ENCODE measurements at regions not wholly inside any gene's neighbourhood (a gene's known extent, or its start where the extent isn't known, plus 50 kb on each side); places are given as distances from the start of the nearest gene placed in this dataset.

DNA sequence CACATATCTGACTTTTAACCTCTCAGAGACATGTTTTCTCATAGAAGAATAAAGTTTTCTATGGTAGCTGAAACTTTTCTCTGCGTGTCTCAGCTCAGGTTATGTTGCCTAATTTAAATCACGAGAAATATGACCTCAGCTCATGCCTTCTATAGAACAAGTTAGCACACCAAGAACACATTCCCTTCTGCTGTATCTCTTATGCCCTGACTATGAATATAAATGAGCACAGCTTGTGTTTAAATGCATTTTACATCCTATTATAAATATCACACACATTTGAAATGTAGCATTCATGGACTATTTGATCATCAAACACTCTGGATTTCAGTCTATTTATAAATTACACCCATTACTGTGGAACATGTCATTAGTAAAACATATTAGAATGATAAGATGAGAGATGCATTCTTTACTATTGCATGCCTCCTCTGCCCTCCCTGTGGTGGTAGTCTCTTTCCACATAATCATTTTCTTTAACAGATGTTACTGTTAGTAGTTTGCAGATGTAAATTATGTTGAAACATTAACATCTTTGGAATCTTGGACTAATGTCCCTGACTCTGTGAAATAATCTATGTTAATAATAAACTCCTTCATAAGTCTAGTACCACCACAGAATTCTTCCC, 2044.9 kb upstream of the PCDH20 start:
- H3K4me3 ChIP-seq (ENCODE audit: low read length): no peak overlapping the region
- no peaks in the 10 kb centered on the region for H3K36me3 Mint-ChIP-seq (ENCODE audit: low read depth)
- H3K9me3 ChIP-seq (ENCODE audit: control insufficient read depth in 1 of 2, insufficient read depth in 1 of 2, low read length in 2 of 2): peaks cover 11 to 12% of the 10 kb centered on the region in 2 experiments
- H3K4me3 Mint-ChIP-seq: no peak overlapping the region
- no peaks in the 10 kb centered on the region for H3K4me1 Mint-ChIP-seq (ENCODE audit: low read depth)
- H3K27me3 Mint-ChIP-seq: no peaks in the 10 kb centered on the region
- no peak for ATAC-seq (ENCODE audit: poor library complexity)
- intact Hi-C loops (cut with DNase I, micrococcal nuclease): no loop called here
- no peaks in the 10 kb centered on the region for H3K4me1 ChIP-seq (ENCODE audit: insufficient read depth, low read length)
- no peak overlapping the region for H3K27ac ChIP-seq (ENCODE audit: low read depth in 1 of 2, low read length in 2 of 2)
- no peak overlapping the region for H3K27ac Mint-ChIP-seq
- DNase-seq: no peak
- ChIA-PET CTCF (no interaction called here), POLR2A (no interaction called here)
- no peaks in the 10 kb centered on the region for H3K36me3 ChIP-seq (ENCODE audit: insufficient read depth, low read length)
- H3K27me3 ChIP-seq (ENCODE audit: control insufficient read depth in 1 of 2, insufficient read depth in 2 of 2, low read length in 2 of 2): no peaks in the 10 kb centered on the region
- TF ChIP-seq, protein P1, sequence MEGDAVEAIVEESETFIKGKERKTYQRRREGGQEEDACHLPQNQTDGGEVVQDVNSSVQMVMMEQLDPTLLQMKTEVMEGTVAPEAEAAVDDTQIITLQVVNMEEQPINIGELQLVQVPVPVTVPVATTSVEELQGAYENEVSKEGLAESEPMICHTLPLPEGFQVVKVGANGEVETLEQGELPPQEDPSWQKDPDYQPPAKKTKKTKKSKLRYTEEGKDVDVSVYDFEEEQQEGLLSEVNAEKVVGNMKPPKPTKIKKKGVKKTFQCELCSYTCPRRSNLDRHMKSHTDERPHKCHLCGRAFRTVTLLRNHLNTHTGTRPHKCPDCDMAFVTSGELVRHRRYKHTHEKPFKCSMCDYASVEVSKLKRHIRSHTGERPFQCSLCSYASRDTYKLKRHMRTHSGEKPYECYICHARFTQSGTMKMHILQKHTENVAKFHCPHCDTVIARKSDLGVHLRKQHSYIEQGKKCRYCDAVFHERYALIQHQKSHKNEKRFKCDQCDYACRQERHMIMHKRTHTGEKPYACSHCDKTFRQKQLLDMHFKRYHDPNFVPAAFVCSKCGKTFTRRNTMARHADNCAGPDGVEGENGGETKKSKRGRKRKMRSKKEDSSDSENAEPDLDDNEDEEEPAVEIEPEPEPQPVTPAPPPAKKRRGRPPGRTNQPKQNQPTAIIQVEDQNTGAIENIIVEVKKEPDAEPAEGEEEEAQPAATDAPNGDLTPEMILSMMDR (IDR thresholded peaks at IDR 0.05): no peak
- peaks cover 8% of the 10 kb centered on the region for H3K9me3 Mint-ChIP-seq

DNA sequence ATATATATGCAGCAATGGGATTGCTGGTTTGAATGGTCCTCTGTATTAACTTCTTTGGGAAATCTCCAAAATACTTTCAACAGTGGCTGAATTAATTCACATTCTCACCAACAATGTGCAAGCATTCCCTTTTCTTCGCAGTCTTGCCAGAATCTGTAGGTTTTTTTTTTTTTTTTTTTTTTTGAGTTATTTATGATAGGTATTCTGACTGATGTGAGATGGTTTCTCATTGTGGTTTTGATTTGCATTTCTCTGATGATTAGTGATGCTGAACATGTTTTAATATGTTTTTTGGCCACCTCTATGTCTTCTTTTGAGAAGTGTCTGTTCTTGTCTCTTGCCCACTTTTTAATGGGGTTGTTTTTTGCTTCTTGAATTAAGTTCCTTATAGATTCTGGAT, 2041.5 kb upstream of the PCDH20 start:
- intact Hi-C loops (cut with DNase I, micrococcal nuclease): no loop called here
- no peak overlapping the region for H3K27ac ChIP-seq (ENCODE audit: low read depth in 1 of 2, low read length in 2 of 2)
- DNase-seq (no peak), ATAC-seq (ENCODE audit: poor library complexity) (no peak)
- ChIA-PET CTCF (no interaction called here), POLR2A (no interaction called here)
- no peaks in the 10 kb centered on the region for H3K4me1 ChIP-seq (ENCODE audit: insufficient read depth, low read length)
- TF ChIP-seq, protein P1 (IDR thresholded peaks at IDR 0.05): no peak
- Mint-ChIP-seq H3K36me3 (ENCODE audit: low read depth) (no peaks in the 10 kb centered on the region), H3K27ac (no peak overlapping the region), H3K27me3 (no peaks in the 10 kb centered on the region), H3K4me3 (no peak overlapping the region), H3K4me1 (ENCODE audit: low read depth) (no peaks in the 10 kb centered on the region), H3K9me3 (peaks cover 12% of the 10 kb centered on the region)
- no peaks in the 10 kb centered on the region for H3K36me3 ChIP-seq (ENCODE audit: insufficient read depth, low read length)
- H3K27me3 ChIP-seq (ENCODE audit: control insufficient read depth in 1 of 2, insufficient read depth in 2 of 2, low read length in 2 of 2): no peaks in the 10 kb centered on the region
- H3K4me3 ChIP-seq (ENCODE audit: low read length): no peak overlapping the region
- peaks cover 3 to 4% of the 10 kb centered on the region in 2 experiments for H3K9me3 ChIP-seq (ENCODE audit: control insufficient read depth in 1 of 2, insufficient read depth in 1 of 2, low read length in 2 of 2)

DNA sequence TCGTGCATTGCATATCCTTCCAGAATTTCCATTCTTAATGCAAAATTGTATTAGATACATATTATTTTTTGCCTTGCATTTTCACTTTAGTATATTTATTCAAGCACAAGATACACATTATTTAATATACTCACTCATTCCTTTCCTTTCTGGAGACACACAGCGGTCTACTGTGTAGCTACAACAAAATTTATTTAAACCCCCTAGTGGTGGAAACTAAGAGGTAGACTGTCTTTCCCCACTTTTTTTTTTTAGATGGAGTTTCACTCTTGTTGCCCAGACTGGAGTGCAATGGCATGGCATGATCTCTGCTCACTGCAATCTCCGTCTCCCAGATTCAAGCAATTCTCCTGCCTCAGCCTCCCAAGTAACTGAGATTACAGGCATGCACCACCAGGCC, 2040.3 kb upstream of the PCDH20 start:
- Mint-ChIP-seq H3K27ac (no peak overlapping the region), H3K4me3 (no peak overlapping the region), H3K27me3 (no peaks in the 10 kb centered on the region), H3K9me3 (peaks cover 10% of the 10 kb centered on the region), H3K36me3 (ENCODE audit: low read depth) (no peaks in the 10 kb centered on the region), H3K4me1 (ENCODE audit: low read depth) (no peaks in the 10 kb centered on the region)
- no peak for ATAC-seq (ENCODE audit: poor library complexity)
- Histone ChIP-seq H3K36me3 (ENCODE audit: insufficient read depth, low read length) (no peaks in the 10 kb centered on the region), H3K27me3 (ENCODE audit: control insufficient read depth in 1 of 2, insufficient read depth in 2 of 2, low read length in 2 of 2) (no peaks in the 10 kb centered on the region), H3K9me3 (ENCODE audit: control insufficient read depth in 1 of 2, insufficient read depth in 1 of 2, low read length in 2 of 2) (peaks cover 3 to 4% of the 10 kb centered on the region in 2 experiments), H3K4me3 (ENCODE audit: low read length) (no peak overlapping the region), H3K27ac (ENCODE audit: low read depth in 1 of 2, low read length in 2 of 2) (no peak overlapping the region), H3K4me1 (ENCODE audit: insufficient read depth, low read length) (no peaks in the 10 kb centered on the region)
- intact Hi-C loops (cut with DNase I, micrococcal nuclease): no loop called here
- POLR2A ChIA-PET: no interaction called here
- CTCF ChIA-PET: no interaction called here
- no peak for DNase-seq
- TF ChIP-seq, protein P1 (IDR thresholded peaks at IDR 0.05): no peak
